GM18511 (cell line): ENCODE measurements at regions not wholly inside any gene's neighbourhood (a gene's known extent, or its start where the extent isn't known, plus 50 kb on each side); places are given as distances from the start of the nearest gene placed in this dataset.

Experiments
- ATAC-seq: cut with Tn5 transposase; IDR thresholded peaks from one replicate; pipeline ENCODE4 v1.9.1; 2021; ENCODE audit warnings: mild to moderate bottlenecking, moderate library complexity; ENCODE audit not compliant: unreplicated experiment

GRCh38 chr13:40399756-40400155, 266.7 kb downstream of the FOXO1 start:
- no peak for ATAC-seq

GRCh38 chr13:40401911-40402776, 264.3 kb downstream of the FOXO1 start:
- ATAC-seq, result peak; percentile 99

- ATAC-seq, result no peak
Measured at GRCh38 chr13:40402931-40403431, 263.5 kb downstream of the FOXO1 start.

- ATAC-seq, result no peak
Measured at GRCh38 chr13:40403509-40404241, 262.8 kb downstream of the FOXO1 start.

GRCh38 chr13:40404407-40404806, 262.0 kb downstream of the FOXO1 start:
- ATAC-seq, result no peak

GRCh38 chr13:40404967-40405716, 261.3 kb downstream of the FOXO1 start:
- no peak for ATAC-seq

GRCh38 chr13:40406405-40407120, 259.9 kb downstream of the FOXO1 start:
- no peak for ATAC-seq

GRCh38 chr13:40407567-40407966, 258.9 kb downstream of the FOXO1 start:
- no peak for ATAC-seq

- no peak for ATAC-seq
Measured at GRCh38 chr13:40408602-40409001, 257.8 kb downstream of the FOXO1 start.

- ATAC-seq, result no peak
Measured at GRCh38 chr13:40409278-40409677, 257.2 kb downstream of the FOXO1 start.

- no peak for ATAC-seq
Measured at GRCh38 chr13:40410315-40410714, 256.1 kb downstream of the FOXO1 start.

- no peak for ATAC-seq
Measured at GRCh38 chr13:40420160-40420740, 246.2 kb downstream of the FOXO1 start.

- no peak for ATAC-seq
Measured at GRCh38 chr13:40422588-40423235, 243.7 kb downstream of the FOXO1 start.

- no peak for ATAC-seq
Measured at GRCh38 chr13:40428354-40428753, 238.1 kb downstream of the FOXO1 start.

GRCh38 chr13:40429706-40430545, 236.5 kb downstream of the FOXO1 start:
- ATAC-seq, result no peak

- peak; percentile 85 for ATAC-seq
Measured at GRCh38 chr13:40432018-40432978, 234.1 kb downstream of the FOXO1 start.

GRCh38 chr13:40433001-40433400, 233.4 kb downstream of the FOXO1 start:
- no peak for ATAC-seq

GRCh38 chr13:40433577-40433976, 232.9 kb downstream of the FOXO1 start:
- ATAC-seq, result peak; percentile 40
